ENCODE measurements at regions not wholly inside any gene's neighbourhood (a gene's known extent, or its start where the extent isn't known, plus 50 kb on each side); places are given as distances from the start of the nearest gene placed in this dataset.

DNA sequence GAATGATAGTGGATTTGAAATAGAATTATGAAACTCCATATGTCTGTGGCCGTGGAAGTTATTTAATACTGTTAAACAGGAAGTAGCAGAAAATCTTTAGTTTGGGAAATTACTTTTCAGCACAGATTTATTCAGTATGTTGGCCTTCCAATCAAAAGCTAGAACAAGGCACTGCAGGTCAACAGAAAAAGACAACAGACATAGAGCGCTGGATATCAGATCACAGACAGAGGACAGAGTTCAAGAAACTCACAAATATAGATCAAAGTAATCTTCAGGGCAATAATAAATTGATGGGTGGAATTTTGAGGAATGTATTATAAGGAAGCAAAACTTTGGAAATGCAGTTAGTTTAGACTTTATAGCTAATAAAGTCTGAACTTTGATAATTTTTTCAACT, 159.5 kb upstream of the TMCO5A start:
- in situ Hi-C loops (cut with HindIII; ENCODE audit: low pct_ligation_motif_present, low sequenced_read_pairs), result no loop called here
- Histone ChIP-seq H3K4me3 (ENCODE audit: low read depth, low read length) (no peak overlapping the region), H3K27ac (no peak overlapping the region), H3K36me3 (replicated peaks) (no peaks in the 10 kb centered on the region), H3K27me3 (replicated peaks) (no peaks in the 10 kb centered on the region)
- TF ChIP-seq, protein P1, sequence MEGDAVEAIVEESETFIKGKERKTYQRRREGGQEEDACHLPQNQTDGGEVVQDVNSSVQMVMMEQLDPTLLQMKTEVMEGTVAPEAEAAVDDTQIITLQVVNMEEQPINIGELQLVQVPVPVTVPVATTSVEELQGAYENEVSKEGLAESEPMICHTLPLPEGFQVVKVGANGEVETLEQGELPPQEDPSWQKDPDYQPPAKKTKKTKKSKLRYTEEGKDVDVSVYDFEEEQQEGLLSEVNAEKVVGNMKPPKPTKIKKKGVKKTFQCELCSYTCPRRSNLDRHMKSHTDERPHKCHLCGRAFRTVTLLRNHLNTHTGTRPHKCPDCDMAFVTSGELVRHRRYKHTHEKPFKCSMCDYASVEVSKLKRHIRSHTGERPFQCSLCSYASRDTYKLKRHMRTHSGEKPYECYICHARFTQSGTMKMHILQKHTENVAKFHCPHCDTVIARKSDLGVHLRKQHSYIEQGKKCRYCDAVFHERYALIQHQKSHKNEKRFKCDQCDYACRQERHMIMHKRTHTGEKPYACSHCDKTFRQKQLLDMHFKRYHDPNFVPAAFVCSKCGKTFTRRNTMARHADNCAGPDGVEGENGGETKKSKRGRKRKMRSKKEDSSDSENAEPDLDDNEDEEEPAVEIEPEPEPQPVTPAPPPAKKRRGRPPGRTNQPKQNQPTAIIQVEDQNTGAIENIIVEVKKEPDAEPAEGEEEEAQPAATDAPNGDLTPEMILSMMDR (IDR thresholded peaks at IDR 0.05; ENCODE audit: low read depth, low read length, missing control alignments), result no peak
- no peak for DNase-seq

DNA sequence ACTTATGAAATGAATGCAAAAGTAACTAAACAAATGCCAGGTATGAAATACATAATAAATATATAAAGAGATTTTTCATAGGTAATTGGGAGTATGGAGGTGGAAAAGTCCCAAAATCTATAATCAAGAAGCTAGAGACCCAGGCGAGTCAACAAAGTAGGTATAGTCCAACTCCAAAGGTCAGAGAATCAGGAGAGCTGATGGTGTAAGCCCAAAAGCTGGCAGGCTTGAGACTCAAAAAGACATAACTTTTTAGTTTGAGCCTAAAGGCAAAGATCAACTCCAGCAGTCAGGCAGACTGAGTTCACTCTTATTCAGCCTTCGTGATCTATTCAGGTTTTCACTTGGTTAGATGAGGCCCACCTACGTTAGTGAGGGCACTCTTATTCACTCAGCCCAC, 157.4 kb upstream of the TMCO5A start:
- TF ChIP-seq, protein P1 (IDR thresholded peaks at IDR 0.05; ENCODE audit: low read depth, low read length, missing control alignments), result no peak
- Histone ChIP-seq H3K4me3 (ENCODE audit: low read depth, low read length) (no peak overlapping the region), H3K27ac (no peak overlapping the region), H3K27me3 (replicated peaks) (no peaks in the 10 kb centered on the region), H3K36me3 (replicated peaks) (no peaks in the 10 kb centered on the region)
- DNase-seq, result no peak
- in situ Hi-C loops (cut with HindIII; ENCODE audit: low pct_ligation_motif_present, low sequenced_read_pairs), result no loop called here

DNA sequence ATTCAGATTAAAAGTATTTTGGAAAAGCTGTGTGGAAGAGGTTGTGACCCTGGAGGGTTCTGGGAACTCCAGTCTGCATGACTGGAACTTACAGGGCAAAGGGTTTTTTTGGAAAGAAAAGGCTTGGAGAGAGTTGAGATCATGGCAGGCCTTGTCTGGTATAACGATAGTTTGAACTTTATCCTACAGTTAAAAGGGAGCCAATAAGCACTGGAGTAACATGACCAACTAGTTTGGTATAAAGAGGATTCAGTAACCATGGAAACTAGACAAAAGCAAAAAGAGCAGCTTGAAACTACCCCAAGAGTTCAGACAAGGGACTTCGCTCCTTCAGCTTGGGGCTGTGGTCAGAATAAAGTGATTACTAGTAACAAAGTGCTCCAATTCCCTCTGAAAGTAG, 151.2 kb upstream of the TMCO5A start:
- DNase-seq, result no peak
- Histone ChIP-seq H3K36me3 (replicated peaks) (no peaks in the 10 kb centered on the region), H3K27ac (no peak overlapping the region), H3K4me3 (ENCODE audit: low read depth, low read length) (no peak overlapping the region), H3K27me3 (replicated peaks) (no peaks in the 10 kb centered on the region)
- TF ChIP-seq, protein P1 (IDR thresholded peaks at IDR 0.05; ENCODE audit: low read depth, low read length, missing control alignments), result no peak
- in situ Hi-C loops (cut with HindIII; ENCODE audit: low pct_ligation_motif_present, low sequenced_read_pairs), result no loop called here

DNA sequence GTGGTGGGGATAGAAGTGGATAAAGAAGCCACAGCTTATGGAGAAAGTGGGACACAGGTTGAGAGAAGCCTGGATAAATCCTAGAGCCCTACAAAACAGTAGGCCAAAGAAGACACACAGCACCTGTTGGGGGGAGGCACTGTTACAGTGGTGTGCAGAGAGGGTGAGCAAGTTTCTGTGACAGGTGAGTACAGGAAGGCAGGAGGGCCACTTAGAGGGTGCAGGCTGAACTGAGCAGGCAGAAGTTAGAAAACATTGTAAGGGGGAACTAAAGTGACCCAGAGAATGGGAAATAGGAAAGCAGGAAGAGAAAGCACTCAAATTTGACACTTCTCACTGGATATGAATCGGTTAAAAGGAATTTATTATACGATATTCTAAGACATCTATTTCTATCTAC, 146.1 kb upstream of the TMCO5A start:
- in situ Hi-C loops (cut with HindIII; ENCODE audit: low pct_ligation_motif_present, low sequenced_read_pairs), result no loop called here
- Histone ChIP-seq H3K4me3 (ENCODE audit: low read depth, low read length) (no peak overlapping the region), H3K27ac (no peak overlapping the region), H3K27me3 (replicated peaks) (no peaks in the 10 kb centered on the region), H3K36me3 (replicated peaks) (no peaks in the 10 kb centered on the region)
- TF ChIP-seq, protein P1 (IDR thresholded peaks at IDR 0.05; ENCODE audit: low read depth, low read length, missing control alignments), result no peak
- no peak for DNase-seq

DNA sequence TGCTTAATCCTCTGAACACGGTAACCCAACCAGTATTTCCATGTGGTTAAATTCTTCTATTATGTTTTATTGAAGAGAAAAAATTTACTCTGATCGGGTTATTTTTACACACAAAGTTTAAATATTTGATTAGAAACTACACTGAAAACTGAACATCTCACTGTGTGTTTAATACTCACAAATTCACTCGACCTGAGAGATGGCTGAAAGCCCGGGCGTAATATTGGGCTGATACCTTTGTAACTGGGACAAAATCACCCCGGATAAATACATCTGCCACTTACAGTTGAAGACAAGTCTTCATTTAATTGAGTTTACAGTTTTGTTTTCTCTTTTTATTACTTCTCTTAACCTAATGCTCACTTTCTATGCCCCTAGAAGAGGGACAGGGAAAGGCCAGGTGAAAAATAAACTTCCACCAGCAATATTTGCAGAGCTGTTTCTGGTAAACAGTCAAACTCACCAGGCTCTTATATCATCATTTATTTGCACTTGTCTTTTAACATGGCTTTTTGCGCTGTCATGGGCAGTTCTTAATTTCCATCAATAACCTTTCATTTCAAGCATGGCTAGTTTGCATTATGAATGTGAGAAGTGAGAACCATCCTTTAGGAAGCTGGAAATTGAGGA, 145.6 kb upstream of the TMCO5A start:
- DNase-seq, result no peak
- H3K36me3 ChIP-seq (replicated peaks), result no peaks in the 10 kb centered on the region
- TF ChIP-seq, protein P1 (IDR thresholded peaks at IDR 0.05; ENCODE audit: low read depth, low read length, missing control alignments), result no peak
- peak overlapping the region; percentile 61 for H3K27ac ChIP-seq
- no peak overlapping the region for H3K4me3 ChIP-seq (ENCODE audit: low read depth, low read length)
- in situ Hi-C loops (cut with HindIII; ENCODE audit: low pct_ligation_motif_present, low sequenced_read_pairs), result no loop called here
- no peaks in the 10 kb centered on the region for H3K27me3 ChIP-seq (replicated peaks)

DNA sequence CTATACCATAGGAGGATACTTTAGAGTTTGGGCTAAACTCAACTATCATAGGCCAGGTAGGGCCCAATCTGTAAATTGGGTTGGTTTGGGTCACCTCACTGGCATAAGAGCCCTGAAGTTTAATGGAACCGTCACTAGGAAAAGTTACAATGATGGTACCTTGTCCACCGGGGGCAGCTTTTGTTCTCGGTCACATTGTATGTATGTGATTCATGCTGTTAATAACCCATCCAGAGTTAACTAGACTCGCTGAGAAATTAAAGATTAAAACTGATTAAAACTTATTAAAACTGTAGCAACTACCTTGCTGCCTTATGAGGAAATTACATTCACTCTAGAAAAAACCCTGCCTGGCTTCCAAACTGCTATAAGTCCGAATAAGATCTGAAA, 145.0 kb upstream of the TMCO5A start:
- DNase-seq, result no peak
- in situ Hi-C loops (cut with HindIII; ENCODE audit: low pct_ligation_motif_present, low sequenced_read_pairs), result no loop called here

More for the DNA sequence above, 145.0 kb upstream of the TMCO5A start:
- no peaks in the 10 kb centered on the region for H3K36me3 ChIP-seq (replicated peaks)
- H3K4me3 ChIP-seq (ENCODE audit: low read depth, low read length), result no peak overlapping the region
- peak overlapping the region; percentile 61 for H3K27ac ChIP-seq
- no peaks in the 10 kb centered on the region for H3K27me3 ChIP-seq (replicated peaks)
- TF ChIP-seq, protein P1 (IDR thresholded peaks at IDR 0.05; ENCODE audit: low read depth, low read length, missing control alignments), result peak; percentile 18

Measured in brain microvascular endothelial cell (primary cell).